ENCODE measurements at regions not wholly inside any gene's neighbourhood (a gene's known extent, or its start where the extent isn't known, plus 50 kb on each side); places are given as distances from the start of the nearest gene placed in this dataset.

DNA sequence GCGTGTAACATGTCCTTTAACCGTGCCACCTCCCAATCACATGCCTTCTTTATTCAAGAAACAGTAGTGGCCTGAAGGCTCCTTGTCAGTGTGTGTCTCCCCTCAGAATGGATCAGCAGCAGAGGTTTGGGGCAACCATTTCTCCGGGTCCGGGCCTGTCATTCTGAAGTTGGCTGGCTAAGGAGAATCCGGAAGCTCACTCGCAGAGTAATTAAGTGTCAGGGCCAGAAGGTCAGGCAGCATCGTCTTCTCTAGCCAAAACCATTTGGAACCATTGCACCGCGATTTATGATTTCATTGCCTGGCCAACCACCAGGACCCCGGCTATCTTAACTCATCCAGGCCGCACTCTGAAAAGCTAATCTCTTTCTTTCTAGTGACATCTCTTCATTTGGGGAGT, 550.8 kb downstream of the EFNB2 start:
- POLR2A ChIA-PET: no interaction called here
- no peak for DNase-seq
- Mint-ChIP-seq H3K27ac (no peak overlapping the region), H3K9me3 (peaks cover 0 to 4% (median 0%) of the 10 kb centered on the region in 11 donors), H3K4me1 (no peaks in the 10 kb centered on the region), H3K4me3 (no peak overlapping the region), H3K27me3 (no peaks in the 10 kb centered on the region), H3K36me3 (no peaks in the 10 kb centered on the region)
- Histone ChIP-seq H3K4me3 (ENCODE audit: low read length) (no peak overlapping the region), H3K27ac (ENCODE audit: low read depth, low read length) (no peak overlapping the region), H3K9me3 (ENCODE audit: control insufficient read depth in 2 of 3, low read length in 3 of 3) (no peaks in the 10 kb centered on the region), H3K36me3 (ENCODE audit: control insufficient read depth in 2 of 3, insufficient read depth in 3 of 3, low read length in 3 of 3) (no peaks in the 10 kb centered on the region), H3K27me3 (ENCODE audit: control insufficient read depth in 2 of 2, insufficient read depth in 2 of 2, low read length in 2 of 2) (no peaks in the 10 kb centered on the region), H3K4me1 (ENCODE audit: control insufficient read depth in 2 of 2, insufficient read depth in 2 of 2, low read length in 2 of 2) (no peaks in the 10 kb centered on the region)
- intact Hi-C loops (cut with micrococcal nuclease): no loop called here
- no peak for ATAC-seq
- CTCF ChIA-PET: no interaction called here

DNA sequence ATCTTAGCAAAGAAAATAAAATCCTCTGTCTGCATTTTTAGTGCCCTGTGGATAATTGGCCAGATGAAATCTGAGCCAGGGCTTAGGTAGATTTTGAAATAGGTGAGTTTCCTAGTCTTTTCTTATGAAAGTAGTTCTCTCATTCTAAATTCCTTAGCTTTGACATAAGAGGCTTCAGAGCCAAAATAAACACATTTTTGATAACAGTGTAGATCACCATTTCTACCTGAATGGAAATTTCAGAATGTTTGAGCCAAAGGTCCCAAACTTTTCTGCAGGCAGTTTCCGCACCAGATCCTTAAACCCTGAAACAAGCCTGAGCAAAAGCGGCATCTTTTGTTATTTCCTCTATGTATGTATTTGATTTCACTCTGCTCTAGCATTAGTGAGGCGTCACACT, 551.2 kb downstream of the EFNB2 start:
- Mint-ChIP-seq H3K9me3 (peaks cover 0 to 4% (median 0%) of the 10 kb centered on the region in 11 donors), H3K27me3 (no peaks in the 10 kb centered on the region), H3K4me1 (no peaks in the 10 kb centered on the region), H3K36me3 (no peaks in the 10 kb centered on the region), H3K4me3 (no peak overlapping the region), H3K27ac (no peak overlapping the region)
- ATAC-seq: no peak
- H3K36me3 ChIP-seq (ENCODE audit: control insufficient read depth in 2 of 3, insufficient read depth in 3 of 3, low read length in 3 of 3): no peaks in the 10 kb centered on the region
- no peak overlapping the region for H3K4me3 ChIP-seq (ENCODE audit: low read length)
- no peak overlapping the region for H3K27ac ChIP-seq (ENCODE audit: low read depth, low read length)
- H3K27me3 ChIP-seq (ENCODE audit: control insufficient read depth in 2 of 2, insufficient read depth in 2 of 2, low read length in 2 of 2): no peaks in the 10 kb centered on the region
- intact Hi-C loops (cut with micrococcal nuclease): no loop called here
- no peaks in the 10 kb centered on the region for H3K4me1 ChIP-seq (ENCODE audit: control insufficient read depth in 2 of 2, insufficient read depth in 2 of 2, low read length in 2 of 2)
- H3K9me3 ChIP-seq (ENCODE audit: control insufficient read depth in 2 of 3, low read length in 3 of 3): no peaks in the 10 kb centered on the region
- ChIA-PET CTCF (no interaction called here), POLR2A (no interaction called here)
- no peak for DNase-seq

DNA sequence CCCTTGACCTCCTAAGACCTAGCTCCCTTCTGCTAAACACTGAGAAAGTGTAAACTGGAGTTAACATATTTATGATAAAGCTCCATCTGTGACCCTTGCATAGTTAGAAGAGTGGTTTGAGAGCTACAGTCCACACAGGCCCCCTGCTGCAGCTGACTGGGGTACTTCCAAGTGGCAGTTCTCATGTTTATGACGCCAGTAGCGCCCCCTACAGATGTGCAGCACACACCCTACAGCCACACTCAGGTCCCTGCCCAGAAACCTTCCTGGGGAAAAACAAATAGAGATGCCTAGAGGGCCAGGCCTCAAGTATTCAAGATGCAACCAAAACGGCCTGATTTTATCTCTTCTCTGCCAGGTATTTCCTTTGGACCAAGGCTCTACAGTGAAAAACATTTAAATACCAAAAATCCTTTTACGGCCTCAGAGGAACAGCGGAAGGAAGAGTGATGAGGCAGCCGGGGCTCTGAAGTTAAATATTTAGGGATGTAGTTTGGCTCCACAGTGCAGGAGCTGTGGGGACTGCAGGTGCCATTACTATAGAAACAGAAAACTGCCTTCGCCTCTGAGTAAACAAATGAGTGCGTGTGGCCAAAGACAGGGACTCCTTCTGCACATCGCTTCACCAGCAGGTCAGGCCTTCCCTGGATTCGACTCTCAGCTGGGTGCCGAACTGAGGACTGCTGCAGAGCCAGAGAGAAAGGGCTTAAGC, 553.1 kb downstream of the EFNB2 start:
- DNase-seq (no peak), ATAC-seq (no peak)
- Histone ChIP-seq H3K27me3 (ENCODE audit: control insufficient read depth in 2 of 2, insufficient read depth in 2 of 2, low read length in 2 of 2) (no peaks in the 10 kb centered on the region), H3K36me3 (ENCODE audit: control insufficient read depth in 2 of 3, insufficient read depth in 3 of 3, low read length in 3 of 3) (no peaks in the 10 kb centered on the region), H3K9me3 (ENCODE audit: control insufficient read depth in 2 of 3, low read length in 3 of 3) (no peaks in the 10 kb centered on the region), H3K4me1 (ENCODE audit: control insufficient read depth in 2 of 2, insufficient read depth in 2 of 2, low read length in 2 of 2) (no peaks in the 10 kb centered on the region), H3K27ac (ENCODE audit: low read depth, low read length) (no peak overlapping the region), H3K4me3 (ENCODE audit: low read length) (no peak overlapping the region)
- no peak overlapping the region for H3K27ac Mint-ChIP-seq
- POLR2A ChIA-PET: no interaction called here
- no peaks in the 10 kb centered on the region for H3K4me1 Mint-ChIP-seq
- intact Hi-C loops (cut with micrococcal nuclease): no loop called here
- no peak overlapping the region for H3K4me3 Mint-ChIP-seq
- no peaks in the 10 kb centered on the region for H3K27me3 Mint-ChIP-seq
- no peaks in the 10 kb centered on the region for H3K36me3 Mint-ChIP-seq
- CTCF ChIA-PET: no interaction called here
- H3K9me3 Mint-ChIP-seq: peaks cover 0 to 3% (median 0%) of the 10 kb centered on the region in 11 donors

DNA sequence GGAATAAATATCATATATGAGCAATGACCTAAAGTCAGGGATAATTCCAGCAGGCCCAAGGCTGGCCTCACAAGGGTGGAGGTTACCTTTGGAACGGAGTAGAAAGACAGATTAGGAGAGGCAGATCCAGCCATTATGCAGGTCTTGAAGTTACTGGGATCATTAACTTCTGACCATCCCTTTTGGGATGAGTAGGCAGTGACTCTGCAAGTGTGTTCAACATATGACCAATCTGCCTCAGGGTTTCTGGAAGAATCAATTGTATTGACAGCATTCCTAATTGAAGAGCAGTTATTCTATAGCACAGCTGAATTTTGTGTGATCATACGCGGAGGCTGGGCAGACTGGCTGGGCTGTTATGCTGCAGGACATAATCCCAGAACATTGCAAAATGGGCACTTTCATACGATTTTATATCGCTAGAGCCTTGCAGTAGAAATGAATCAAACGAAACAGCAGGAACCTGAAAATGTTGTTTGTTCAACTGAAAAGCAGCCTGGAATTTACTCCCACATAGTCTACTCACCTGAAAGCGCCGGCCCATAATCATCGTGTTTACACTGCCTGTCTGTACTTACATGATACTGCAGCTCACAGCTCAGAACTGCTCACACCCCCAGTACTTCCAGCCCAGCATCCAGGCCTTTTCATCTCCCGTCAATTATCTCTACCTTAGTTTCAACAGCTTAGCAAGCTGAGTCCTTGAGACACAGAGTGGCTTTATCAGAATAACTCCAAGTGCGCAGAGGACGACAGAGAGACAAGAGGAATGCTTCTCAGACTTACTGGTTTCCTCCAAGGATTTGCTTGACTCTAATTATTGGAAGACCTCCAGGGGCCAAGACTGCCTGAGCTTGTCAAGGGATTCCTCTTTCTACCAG, 556.1 kb downstream of the EFNB2 start:
- ATAC-seq (no peak), DNase-seq (no peak)
- H3K4me3 ChIP-seq (ENCODE audit: low read length): no peak overlapping the region
- H3K4me1 ChIP-seq (ENCODE audit: control insufficient read depth in 2 of 2, insufficient read depth in 2 of 2, low read length in 2 of 2): no peaks in the 10 kb centered on the region
- H3K9me3 ChIP-seq (ENCODE audit: control insufficient read depth in 2 of 3, low read length in 3 of 3): no peaks in the 10 kb centered on the region
- no peaks in the 10 kb centered on the region for H3K27me3 ChIP-seq (ENCODE audit: control insufficient read depth in 2 of 2, insufficient read depth in 2 of 2, low read length in 2 of 2)
- intact Hi-C loops (cut with micrococcal nuclease): no loop called here
- POLR2A ChIA-PET: no interaction called here
- no peaks in the 10 kb centered on the region for H3K36me3 ChIP-seq (ENCODE audit: control insufficient read depth in 2 of 3, insufficient read depth in 3 of 3, low read length in 3 of 3)
- peaks cover 0 to 7% (median 0%) of the 10 kb centered on the region in 11 donors for H3K9me3 Mint-ChIP-seq
- no peak overlapping the region for H3K27ac Mint-ChIP-seq
- H3K4me1 Mint-ChIP-seq: peaks cover 0 to 2% (median 0%) of the 10 kb centered on the region in 7 donors
- no peaks in the 10 kb centered on the region for H3K27me3 Mint-ChIP-seq
- H3K4me3 Mint-ChIP-seq: no peak overlapping the region
- no peak overlapping the region for H3K27ac ChIP-seq (ENCODE audit: low read depth, low read length)
- CTCF ChIA-PET: no interaction called here
- no peaks in the 10 kb centered on the region for H3K36me3 Mint-ChIP-seq

DNA sequence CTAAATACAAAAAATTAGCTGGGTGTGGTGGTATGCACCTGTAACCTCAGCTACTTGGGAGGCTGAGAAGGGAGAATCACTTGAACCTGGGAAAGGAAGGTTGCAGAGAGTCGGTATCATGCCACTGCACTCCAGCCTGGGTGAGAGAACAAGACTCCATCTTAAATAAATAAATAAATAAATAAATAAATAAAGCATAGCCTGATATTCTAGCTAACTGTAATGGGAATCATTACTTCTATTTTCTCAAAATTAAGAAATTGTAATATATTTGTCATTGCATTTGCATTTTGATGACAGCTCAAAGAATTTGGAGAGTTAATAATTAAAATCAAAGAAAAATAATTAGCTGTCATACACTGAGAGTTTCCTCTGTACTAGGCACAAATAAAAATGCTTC, 561.1 kb downstream of the EFNB2 start:
- ATAC-seq (no peak), DNase-seq (no peak)
- no peak overlapping the region for H3K4me3 ChIP-seq (ENCODE audit: low read length)
- Mint-ChIP-seq H3K9me3 (peaks cover 0 to 7% (median 0%) of the 10 kb centered on the region in 11 donors), H3K27ac (no peak overlapping the region), H3K4me1 (peaks cover 0 to 2% (median 0%) of the 10 kb centered on the region in 7 donors), H3K4me3 (no peak overlapping the region), H3K36me3 (no peaks in the 10 kb centered on the region), H3K27me3 (peaks cover 0 to 10% (median 0%) of the 10 kb centered on the region in 5 donors)
- no peaks in the 10 kb centered on the region for H3K4me1 ChIP-seq (ENCODE audit: control insufficient read depth in 2 of 2, insufficient read depth in 2 of 2, low read length in 2 of 2)
- intact Hi-C loops (cut with micrococcal nuclease): no loop called here
- no peaks in the 10 kb centered on the region for H3K27me3 ChIP-seq (ENCODE audit: control insufficient read depth in 2 of 2, insufficient read depth in 2 of 2, low read length in 2 of 2)
- POLR2A ChIA-PET: no interaction called here
- no peaks in the 10 kb centered on the region for H3K36me3 ChIP-seq (ENCODE audit: control insufficient read depth in 2 of 3, insufficient read depth in 3 of 3, low read length in 3 of 3)
- CTCF ChIA-PET: no interaction called here
- no peaks in the 10 kb centered on the region for H3K9me3 ChIP-seq (ENCODE audit: control insufficient read depth in 2 of 3, low read length in 3 of 3)
- H3K27ac ChIP-seq (ENCODE audit: low read depth, low read length): no peak overlapping the region

DNA sequence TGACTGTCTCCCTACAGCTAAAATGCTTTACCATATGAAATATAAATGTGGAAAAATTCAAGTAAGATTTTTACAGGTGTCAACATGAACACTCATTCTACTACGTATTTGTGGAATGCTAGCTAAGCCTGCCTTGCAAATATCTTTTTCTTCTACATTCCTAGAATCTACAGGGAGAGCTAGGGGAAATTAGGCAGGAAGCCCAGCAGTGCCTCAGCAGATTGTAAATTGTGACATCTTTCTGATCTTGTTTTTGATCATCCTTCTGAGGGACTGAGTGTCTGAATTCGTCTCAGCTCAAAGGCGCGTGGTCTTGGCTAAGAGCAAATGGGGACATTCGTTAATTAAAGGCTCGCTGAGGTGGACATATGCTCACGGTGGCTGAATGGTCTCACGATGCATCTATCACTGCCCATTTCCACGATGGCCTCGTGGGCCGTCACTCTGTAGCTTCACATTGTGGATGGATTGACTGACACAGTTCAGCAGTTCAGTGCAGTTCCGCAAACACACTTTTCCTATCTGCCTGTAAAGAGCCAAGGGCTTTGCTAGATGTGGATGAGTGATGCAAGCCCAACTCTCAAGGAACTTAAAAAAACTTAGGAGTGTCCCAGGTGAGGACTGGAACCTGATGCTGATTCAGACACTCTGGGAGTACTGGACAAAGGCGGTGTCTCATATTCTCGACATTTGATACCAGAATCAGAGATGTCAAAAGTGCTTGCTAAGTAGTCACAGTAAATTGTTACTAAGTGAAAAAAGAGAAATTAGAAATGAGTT, 562.5 kb downstream of the EFNB2 start:
- Histone ChIP-seq H3K27ac (ENCODE audit: low read depth, low read length) (no peak overlapping the region), H3K4me3 (ENCODE audit: low read length) (no peak overlapping the region), H3K36me3 (ENCODE audit: control insufficient read depth in 2 of 3, insufficient read depth in 3 of 3, low read length in 3 of 3) (no peaks in the 10 kb centered on the region), H3K27me3 (ENCODE audit: control insufficient read depth in 2 of 2, insufficient read depth in 2 of 2, low read length in 2 of 2) (no peaks in the 10 kb centered on the region), H3K4me1 (ENCODE audit: control insufficient read depth in 2 of 2, insufficient read depth in 2 of 2, low read length in 2 of 2) (no peaks in the 10 kb centered on the region), H3K9me3 (ENCODE audit: control insufficient read depth in 2 of 3, low read length in 3 of 3) (no peaks in the 10 kb centered on the region)
- intact Hi-C loops (cut with micrococcal nuclease): no loop called here
- Mint-ChIP-seq H3K36me3 (no peaks in the 10 kb centered on the region), H3K27ac (no peak overlapping the region), H3K4me3 (no peak overlapping the region), H3K4me1 (peaks cover 0 to 2% (median 0%) of the 10 kb centered on the region in 7 donors), H3K9me3 (peaks cover 0 to 7% (median 0%) of the 10 kb centered on the region in 11 donors), H3K27me3 (peaks cover 0 to 10% (median 0%) of the 10 kb centered on the region in 5 donors)
- no peak for ATAC-seq
- POLR2A ChIA-PET: no interaction called here
- CTCF ChIA-PET: interaction anchor here (0.8 kb wide), 1 partner anchor 14 kb away, joined by 3 read pairs; no protein-coding TSS in a partner anchor
- no peak for DNase-seq
